NCI-H1436 treated with DMSO at 0.1 percent for 48 hours (cell line): ENCODE measurements at regions not wholly inside any gene's neighbourhood (a gene's known extent, or its start where the extent isn't known, plus 50 kb on each side); places are given as distances from the start of the nearest gene placed in this dataset.
A peak's percentile ranks its signal among the peaks of the same experiment; 100 is the strongest.
"Not testable (repeated sequence)": the region's sequence is repeated elsewhere in the genome, so short reads cannot be mapped to it uniquely, and the experiment has no call there.

Source experiments
- DNase-seq: peaks from one replicate; lab custom pipeline; 2025; lab: John Stamatoyannopoulos, UW

- DNase-seq: peak; percentile 41
Observed at GRCh38 chr11:47928426-47928825, 51.9 kb upstream of the PTPRJ start.

GRCh38 chr11:47924184-47924691 lies 56.1 kb upstream of the PTPRJ start:
- DNase-seq: no peak

GRCh38 chr11:47923667-47924066 lies 56.7 kb upstream of the PTPRJ start:
- DNase-seq: no peak

GRCh38 chr11:47921080-47921555 lies 59.2 kb upstream of the PTPRJ start:
- not testable (repeated sequence) for DNase-seq

GRCh38 chr11:47918882-47919495 lies 61.4 kb upstream of the PTPRJ start:
- DNase-seq: no peak

GRCh38 chr11:47918370-47918690 lies 62.0 kb upstream of the PTPRJ start:
- no peak for DNase-seq

- peak; percentile 78 for DNase-seq
Observed at GRCh38 chr11:47917599-47918369, 62.6 kb upstream of the PTPRJ start.

- DNase-seq: no peak
Observed at GRCh38 chr11:47916361-47916841, 64.0 kb upstream of the PTPRJ start.

- peak; percentile 39 for DNase-seq
Observed at GRCh38 chr11:47915783-47916182, 64.6 kb upstream of the PTPRJ start.

GRCh38 chr11:47915374-47915773 lies 65.0 kb upstream of the PTPRJ start:
- DNase-seq: no peak

- DNase-seq: peak; percentile 31
Observed at GRCh38 chr11:47914743-47915142, 65.6 kb upstream of the PTPRJ start.

GRCh38 chr11:47913529-47914244 lies 65.5 kb upstream of the NUP160 start:
- no peak for DNase-seq

GRCh38 chr11:47912843-47913437 lies 64.8 kb upstream of the NUP160 start:
- no peak for DNase-seq

- no peak for DNase-seq
Observed at GRCh38 chr11:47911149-47911548, 63.0 kb upstream of the NUP160 start.

- no peak for DNase-seq
Observed at GRCh38 chr11:47908198-47908597, 60.0 kb upstream of the NUP160 start.

- DNase-seq: no peak
Observed at GRCh38 chr11:47907499-47907898, 59.3 kb upstream of the NUP160 start.

GRCh38 chr11:47906066-47906465 lies 57.9 kb upstream of the NUP160 start:
- no peak for DNase-seq

- DNase-seq: no peak
Observed at GRCh38 chr11:47905358-47906059, 57.4 kb upstream of the NUP160 start.

- no peak for DNase-seq
Observed at GRCh38 chr11:47904808-47905207, 56.7 kb upstream of the NUP160 start.

- no peak for DNase-seq
Observed at GRCh38 chr11:47904048-47904447, 55.9 kb upstream of the NUP160 start.

- DNase-seq: no peak
Observed at GRCh38 chr11:47899801-47900200, 51.7 kb upstream of the NUP160 start.
